Sigmoid colon (tissue), 4 donors: ENCODE measurements at regions not wholly inside any gene's neighbourhood (a gene's known extent, or its start where the extent isn't known, plus 50 kb on each side); places are given as distances from the start of the nearest gene placed in this dataset.

Experiments
- CTCF ChIP-seq, 4 experiments: fragments of 450-650 bp in 3 of 4; fragments of 200-600 bp in 1 of 4; IDR thresholded peaks; one replicate each; pipeline ENCODE4 v1.5.1; 2016 to 2019; ENCODE audit warnings: antibody characterized with exemption in 4 of 4, mild to moderate bottlenecking in 3 of 4, moderate library complexity in 2 of 4
- EP300 ChIP-seq, 4 donors: sonication (generic); formaldehyde crosslinking; IDR thresholded peaks; one replicate each; pipeline ENCODE4 v1.6.1; 2017; ENCODE audit warnings: antibody characterized with exemption in 4 of 4
- POLR2A ChIP-seq, 2 donors: fragments of 450-650 bp; IDR thresholded peaks; one replicate each; pipeline ENCODE4 v1.6.1; 2016; ENCODE audit warnings: antibody characterized with exemption in 2 of 2, mild to moderate bottlenecking in 2 of 2, moderate library complexity in 2 of 2
- POLR2AphosphoS5 ChIP-seq, 4 donors: sonication (generic); formaldehyde crosslinking; IDR thresholded peaks; one replicate each; pipeline ENCODE4 v1.6.1; 2017; ENCODE audit warnings: antibody characterized with exemption in 4 of 4

GRCh38 chr17:55988861-55989260, 164.4 kb upstream of the ANKFN1 start:
- TF ChIP-seq CTCF (IDR thresholded peaks at IDR 0.05) (no peak), POLR2AphosphoS5 (IDR thresholded peaks at IDR 0.05) (no peak), EP300 (IDR thresholded peaks at IDR 0.05) (no peak), POLR2A (IDR thresholded peaks at IDR 0.05) (no peak)
